Fibroblast of lung (primary cell): ENCODE measurements at regions not wholly inside any gene's neighbourhood (a gene's known extent, or its start where the extent isn't known, plus 50 kb on each side); places are given as distances from the start of the nearest gene placed in this dataset.

Experiments used
- DNase-seq, 2 donors: peaks; one replicate each; pipeline versions ENCODE4 v3.0.0 to v3.0.0-alpha.2; 2010; ENCODE audit warnings: low read depth in 2 of 2
- H2AFZ ChIP-seq: 2 replicates; pipeline ENCODE4 v1.5.1; 2012; ENCODE audit warnings: low read length, control low read depth, inconsistent platforms
- H3K27ac ChIP-seq: 2 replicates; pipeline ENCODE4 v1.5.1; 2011; ENCODE audit warnings: low read length, control low read depth; ENCODE audit not compliant: insufficient read depth
- H3K27me3 ChIP-seq: 2 replicates; pipeline ENCODE4 v1.5.1; 2011; ENCODE audit warnings: mild to moderate bottlenecking, low read length; ENCODE audit not compliant: control insufficient read depth, insufficient read depth
- H3K36me3 ChIP-seq: 2 replicates; pipeline ENCODE4 v1.5.1; 2011; ENCODE audit warnings: low read length; ENCODE audit not compliant: control insufficient read depth, insufficient read depth
- H3K4me1 ChIP-seq: 2 replicates; pipeline ENCODE4 v1.5.1; 2011; ENCODE audit warnings: low read length; ENCODE audit not compliant: control insufficient read depth, insufficient read depth; ENCODE audit errors: extremely low read depth
- H3K4me2 ChIP-seq: 2 replicates; pipeline ENCODE4 v1.5.1; 2011; ENCODE audit warnings: low read length, control low read depth; ENCODE audit not compliant: insufficient read depth; ENCODE audit errors: extremely low read depth
- H3K4me3 ChIP-seq, 4 experiments: fragments of 200-600 bp in 1 of 4; sonication (generic) in 1 of 4; replicated peaks in 1 of 4; 2 replicates each; pipeline ENCODE4 v1.5.1; 2011 to 2016; ENCODE audit warnings: low read length in 4 of 4, low read depth in 3 of 4, mild to moderate bottlenecking in 3 of 4, control low read depth in 2 of 4, inconsistent platforms in 1 of 4, mixed read lengths in 1 of 4; ENCODE audit not compliant: insufficient read depth in 1 of 4; ENCODE audit errors: control extremely low read depth in 1 of 4
- H3K79me2 ChIP-seq: 2 replicates; pipeline ENCODE4 v1.5.1; 2012; ENCODE audit warnings: mild to moderate bottlenecking, low read length, inconsistent platforms; ENCODE audit not compliant: control insufficient read depth, insufficient read depth
- H3K9ac ChIP-seq: 2 replicates; pipeline ENCODE4 v1.5.1; 2011; ENCODE audit warnings: mild to moderate bottlenecking, low read length, control low read depth; ENCODE audit not compliant: insufficient read depth
- H3K9me3 ChIP-seq: 2 replicates; pipeline ENCODE4 v1.5.1; 2012; ENCODE audit warnings: low read depth, low read length; ENCODE audit not compliant: control insufficient read depth, insufficient read depth
- H4K20me1 ChIP-seq: 2 replicates; pipeline ENCODE4 v1.5.1; 2011; ENCODE audit warnings: low read length; ENCODE audit not compliant: control insufficient read depth, insufficient read depth; ENCODE audit errors: extremely low read depth
- EZH2 ChIP-seq: IDR thresholded peaks from 2 replicates; pipeline ENCODE4 v1.5.1; 2012; ENCODE audit warnings: low read length, control low read depth, mild to moderate bottlenecking; ENCODE audit errors: missing control alignments
- TF ChIP-seq, protein P1 (sequence below), 2 donors: IDR thresholded peaks in 1 of 2; conservative IDR thresholded peaks in 1 of 2; 1 replicate in 1 of 2; 2 replicates in 1 of 2; pipeline ENCODE4 v1.5.1; 2011 to 2012; ENCODE audit warnings: low read length in 2 of 2, control low read depth in 1 of 2, inconsistent platforms in 1 of 2, low read depth in 1 of 2, mild to moderate bottlenecking in 1 of 2

DNA sequence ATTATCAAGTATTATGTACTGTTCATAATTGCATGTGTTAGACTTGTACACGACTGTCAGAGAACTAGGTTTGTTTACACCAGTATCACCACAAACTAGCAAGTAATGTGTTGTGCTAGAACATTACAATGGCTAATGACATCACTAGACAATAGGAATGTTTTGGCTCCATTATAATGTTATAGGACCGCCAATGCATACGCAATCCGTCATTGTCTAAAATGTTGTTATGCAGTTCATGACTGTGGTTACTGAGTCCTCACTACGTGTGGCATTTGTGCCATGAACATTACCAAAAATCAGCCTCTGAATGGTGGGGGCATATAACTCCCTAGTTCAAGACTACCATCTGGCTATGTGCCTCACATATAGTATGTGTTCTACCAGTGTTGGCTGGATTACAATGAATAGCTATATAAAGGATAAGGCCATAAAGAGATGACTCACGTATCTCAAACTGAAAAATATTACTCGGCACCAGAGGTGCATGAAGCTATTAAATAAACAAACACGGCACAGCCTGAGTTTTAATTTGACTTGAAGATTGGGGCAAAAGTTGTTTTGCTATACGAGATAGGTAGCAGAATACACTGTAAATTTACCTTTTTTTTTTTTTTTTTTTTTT lies 89.1 kb upstream of the COL24A1 start:
- Histone ChIP-seq H3K27me3 (no peaks in the 10 kb centered on the region), H3K9me3 (no peaks in the 10 kb centered on the region), H3K79me2 (no peaks in the 10 kb centered on the region), H3K36me3 (no peaks in the 10 kb centered on the region), H3K27ac (no peak overlapping the region), H2AFZ (no peak overlapping the region), H3K4me2 (no peak overlapping the region), H3K4me3 (no peak overlapping the region), H4K20me1 (no peaks in the 10 kb centered on the region), H3K9ac (no peak overlapping the region), H3K4me1 (no peaks in the 10 kb centered on the region)
- peak in 1 of 2 donors; percentile 66 for DNase-seq
- TF ChIP-seq, protein P1, sequence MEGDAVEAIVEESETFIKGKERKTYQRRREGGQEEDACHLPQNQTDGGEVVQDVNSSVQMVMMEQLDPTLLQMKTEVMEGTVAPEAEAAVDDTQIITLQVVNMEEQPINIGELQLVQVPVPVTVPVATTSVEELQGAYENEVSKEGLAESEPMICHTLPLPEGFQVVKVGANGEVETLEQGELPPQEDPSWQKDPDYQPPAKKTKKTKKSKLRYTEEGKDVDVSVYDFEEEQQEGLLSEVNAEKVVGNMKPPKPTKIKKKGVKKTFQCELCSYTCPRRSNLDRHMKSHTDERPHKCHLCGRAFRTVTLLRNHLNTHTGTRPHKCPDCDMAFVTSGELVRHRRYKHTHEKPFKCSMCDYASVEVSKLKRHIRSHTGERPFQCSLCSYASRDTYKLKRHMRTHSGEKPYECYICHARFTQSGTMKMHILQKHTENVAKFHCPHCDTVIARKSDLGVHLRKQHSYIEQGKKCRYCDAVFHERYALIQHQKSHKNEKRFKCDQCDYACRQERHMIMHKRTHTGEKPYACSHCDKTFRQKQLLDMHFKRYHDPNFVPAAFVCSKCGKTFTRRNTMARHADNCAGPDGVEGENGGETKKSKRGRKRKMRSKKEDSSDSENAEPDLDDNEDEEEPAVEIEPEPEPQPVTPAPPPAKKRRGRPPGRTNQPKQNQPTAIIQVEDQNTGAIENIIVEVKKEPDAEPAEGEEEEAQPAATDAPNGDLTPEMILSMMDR (conservative IDR thresholded peaks at IDR 0.05 in 1 of 2, IDR thresholded peaks at IDR 0.05 in 1 of 2; ENCODE audit: low read depth in 1 of 2, low read length in 2 of 2), result no peak
- no peak for TF ChIP-seq EZH2

DNA sequence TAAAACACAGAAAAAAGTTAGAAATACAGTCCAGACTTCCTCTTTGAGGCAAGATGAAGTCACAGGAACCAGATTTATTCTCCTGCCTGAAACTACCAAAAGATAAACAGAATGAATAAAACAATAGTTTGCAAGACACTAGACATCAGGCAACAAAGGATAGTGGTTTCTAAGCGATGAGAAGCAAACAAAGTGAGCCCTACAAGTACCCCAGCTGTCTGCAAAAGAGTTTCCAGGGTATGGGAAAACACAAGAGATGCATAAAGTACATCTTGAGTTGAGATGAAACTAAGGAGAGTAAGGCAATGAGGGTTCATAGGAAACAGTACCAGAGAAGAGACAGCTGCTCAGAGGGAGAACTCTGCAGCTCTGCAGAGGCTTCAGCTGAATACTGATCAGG lies 83.3 kb upstream of the COL24A1 start:
- no peaks in the 10 kb centered on the region for H3K9me3 ChIP-seq
- no peaks in the 10 kb centered on the region for H4K20me1 ChIP-seq

DNA sequence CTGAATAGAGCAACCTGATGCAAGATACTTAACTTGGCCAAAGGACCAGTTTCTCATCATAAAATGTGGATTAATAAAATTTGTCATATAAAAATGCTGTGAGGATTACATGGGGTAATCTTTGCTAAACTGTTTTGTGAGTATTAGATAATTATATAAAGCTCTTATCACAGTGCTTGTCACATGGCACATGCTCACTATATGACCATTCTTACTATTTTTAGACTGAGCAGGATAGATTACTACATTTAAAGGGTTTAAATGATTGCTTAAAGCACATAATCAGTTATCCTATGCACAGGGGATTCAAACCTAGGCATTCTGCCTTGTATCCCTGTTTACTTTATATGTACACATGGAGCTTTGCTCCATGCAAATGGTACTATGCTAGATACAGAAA lies 82.9 kb upstream of the COL24A1 start:
- Histone ChIP-seq H3K27ac (no peak overlapping the region), H3K4me2 (no peak overlapping the region), H3K9ac (no peak overlapping the region), H4K20me1 (no peaks in the 10 kb centered on the region), H3K9me3 (no peaks in the 10 kb centered on the region), H3K27me3 (no peaks in the 10 kb centered on the region), H3K4me1 (no peaks in the 10 kb centered on the region), H3K79me2 (no peaks in the 10 kb centered on the region), H3K4me3 (no peak overlapping the region), H3K36me3 (no peaks in the 10 kb centered on the region), H2AFZ (no peak overlapping the region)
- TF ChIP-seq EZH2, result no peak
- TF ChIP-seq, protein P1 (conservative IDR thresholded peaks at IDR 0.05 in 1 of 2, IDR thresholded peaks at IDR 0.05 in 1 of 2; ENCODE audit: low read depth in 1 of 2, low read length in 2 of 2), result no peak
- no peak for DNase-seq

More for the DNA sequence above, 83.3 kb upstream of the COL24A1 start:
- Histone ChIP-seq H2AFZ (no peak overlapping the region), H3K4me2 (no peak overlapping the region), H3K4me3 (no peak overlapping the region), H3K9ac (no peak overlapping the region), H3K79me2 (no peaks in the 10 kb centered on the region), H3K27ac (no peak overlapping the region), H3K4me1 (no peaks in the 10 kb centered on the region), H3K27me3 (no peaks in the 10 kb centered on the region), H3K36me3 (no peaks in the 10 kb centered on the region)
- TF ChIP-seq, protein P1 (conservative IDR thresholded peaks at IDR 0.05 in 1 of 2, IDR thresholded peaks at IDR 0.05 in 1 of 2; ENCODE audit: low read depth in 1 of 2, low read length in 2 of 2), result no peak
- no peak for TF ChIP-seq EZH2
- DNase-seq, result no peak
